GM19372 (cell line): ENCODE measurements at regions not wholly inside any gene's neighbourhood (a gene's known extent, or its start where the extent isn't known, plus 50 kb on each side); places are given as distances from the start of the nearest gene placed in this dataset.
"Not testable (repeated sequence)": the region's sequence is repeated elsewhere in the genome, so short reads cannot be mapped to it uniquely, and the experiment has no call there.

ENCODE experiments used
- ATAC-seq: cut with Tn5 transposase; IDR thresholded peaks from one replicate; pipeline ENCODE4 v1.9.1; 2021; ENCODE audit warnings: mild to moderate bottlenecking, low read depth, moderate library complexity; ENCODE audit not compliant: unreplicated experiment

DNA sequence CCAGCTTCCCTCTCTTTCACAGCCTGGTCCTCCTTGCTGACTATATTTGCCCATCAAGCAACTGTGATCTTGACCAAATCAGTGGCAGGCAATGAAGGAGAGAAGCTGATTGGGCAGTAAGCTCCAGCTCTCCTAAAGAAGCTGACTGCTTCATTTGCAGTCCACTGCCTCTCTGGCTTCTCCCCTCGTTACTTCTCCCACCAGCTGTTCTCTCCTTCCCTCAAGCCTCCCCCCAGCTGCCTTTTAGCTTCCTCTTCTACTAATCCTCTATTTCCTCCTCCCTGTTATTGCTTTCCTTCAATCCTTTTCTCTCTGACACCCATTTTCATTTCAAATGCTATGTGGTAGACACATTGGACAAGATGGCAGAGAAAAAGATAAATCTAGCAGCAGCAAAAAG lies 474.7 kb upstream of the UBE2E2 start:
- ATAC-seq, result no peak

DNA sequence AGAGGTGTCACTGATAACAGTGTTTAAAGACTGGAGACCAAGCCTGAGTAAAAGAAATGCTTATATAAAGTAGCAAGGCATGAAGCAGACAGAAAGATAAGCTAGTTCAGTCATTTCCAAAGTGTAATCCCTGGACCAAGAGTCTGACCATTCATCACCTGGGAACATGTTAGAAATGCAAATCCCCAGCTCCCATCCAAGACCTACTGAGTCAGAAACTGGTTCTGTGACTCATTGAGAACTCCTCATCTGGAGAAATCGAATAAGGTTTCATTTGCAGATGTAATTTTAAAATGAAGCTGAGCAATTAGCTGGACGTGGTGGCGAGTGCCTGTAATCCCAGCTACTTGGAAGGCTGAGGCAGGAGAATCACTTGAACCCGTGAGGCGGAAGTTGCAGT lies 473.9 kb upstream of the UBE2E2 start:
- no peak for ATAC-seq

DNA sequence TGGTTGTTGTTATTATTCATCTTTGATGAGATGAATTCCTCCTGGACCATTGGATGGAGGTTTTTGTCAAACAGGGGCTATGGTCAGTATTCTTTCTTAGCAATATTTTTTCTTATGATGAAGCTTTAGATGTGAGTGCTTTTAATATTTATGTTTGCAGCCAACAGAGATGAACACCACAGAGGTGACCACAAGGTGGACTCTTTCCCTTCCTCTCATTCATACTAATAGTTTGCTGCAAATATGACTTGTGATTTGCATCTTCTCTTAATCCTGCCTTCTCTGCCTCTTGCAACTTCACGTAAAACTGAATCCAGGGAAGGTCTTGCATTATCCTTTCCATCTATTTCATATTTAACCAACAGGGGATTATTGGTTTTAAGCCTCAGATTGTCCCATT lies 473.1 kb upstream of the UBE2E2 start:
- ATAC-seq, result no peak

DNA sequence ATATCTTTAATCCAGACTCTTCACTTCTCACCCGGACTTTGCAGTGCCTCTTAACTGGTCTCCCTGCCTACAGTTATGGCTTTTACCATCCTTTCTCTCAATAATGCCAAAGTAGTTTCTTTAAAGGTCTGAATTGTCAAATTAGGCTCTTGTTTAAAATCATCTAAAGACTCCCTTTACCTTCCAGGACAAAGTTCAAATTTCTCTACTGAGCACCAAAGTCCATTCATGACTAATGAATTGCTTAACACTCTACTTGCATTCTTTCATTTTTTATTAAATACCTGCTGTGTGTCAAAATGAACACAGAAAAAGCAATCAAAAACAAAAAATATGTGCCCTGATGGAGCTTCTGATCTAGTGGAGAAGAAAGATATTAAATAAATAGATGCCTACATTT lies 472.4 kb upstream of the UBE2E2 start:
- no peak for ATAC-seq

DNA sequence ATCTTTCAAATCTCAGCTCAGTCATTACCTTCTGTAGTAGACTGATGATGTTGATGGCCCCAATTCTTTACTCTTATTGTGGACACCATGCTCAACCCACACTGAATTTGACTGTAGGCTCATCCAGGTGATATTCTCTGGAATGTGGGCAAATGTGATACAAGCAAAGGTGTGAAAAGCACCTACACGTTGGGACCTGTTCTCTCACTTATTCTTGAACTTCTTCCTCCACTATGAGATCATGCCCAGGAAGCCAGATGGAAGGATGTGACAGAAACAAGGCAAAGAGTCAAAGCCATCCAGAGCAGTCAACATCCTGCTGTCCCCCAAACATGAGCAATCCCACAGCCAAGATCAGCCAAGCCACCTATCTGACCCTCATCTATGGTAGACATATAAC lies 471.2 kb upstream of the UBE2E2 start:
- no peak for ATAC-seq

DNA sequence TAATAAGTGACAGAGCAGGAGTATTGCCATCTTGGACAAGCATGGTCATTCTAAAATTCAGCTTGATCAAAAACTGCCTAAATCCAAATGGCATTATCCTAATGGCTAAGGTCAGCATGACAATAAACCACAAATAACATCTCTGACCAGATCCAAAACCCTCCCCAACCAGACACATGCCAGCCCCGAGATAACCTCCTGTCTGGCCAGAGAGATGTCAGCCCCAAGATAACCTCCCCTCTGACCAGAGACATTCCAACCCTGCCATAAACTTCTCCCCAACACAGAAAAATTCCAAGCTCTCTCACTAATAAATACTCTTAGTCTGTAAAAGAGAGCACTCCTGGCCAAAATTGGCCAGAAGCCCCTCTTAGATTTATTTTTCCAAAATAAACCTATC lies 470.5 kb upstream of the UBE2E2 start:
- ATAC-seq, result no peak

DNA sequence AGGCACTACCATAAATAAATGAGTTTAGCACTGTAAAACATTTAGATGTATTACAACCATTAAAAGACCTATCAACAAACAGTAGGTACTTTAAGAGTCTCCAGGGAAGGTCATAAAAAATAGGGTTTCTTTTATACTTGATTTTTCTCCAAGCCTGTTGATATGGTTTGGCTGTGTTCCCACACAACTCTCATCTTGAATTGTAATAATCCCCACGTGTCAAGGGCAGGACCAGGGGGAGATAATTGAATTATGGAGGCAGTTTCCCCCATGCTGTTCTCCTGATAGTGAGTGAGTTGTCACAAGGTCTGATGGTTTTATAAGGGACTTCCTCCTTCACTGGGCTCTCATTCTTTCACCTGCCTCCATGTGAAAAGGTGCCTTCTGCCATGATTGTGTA lies 468.9 kb upstream of the UBE2E2 start:
- no peak for ATAC-seq

DNA sequence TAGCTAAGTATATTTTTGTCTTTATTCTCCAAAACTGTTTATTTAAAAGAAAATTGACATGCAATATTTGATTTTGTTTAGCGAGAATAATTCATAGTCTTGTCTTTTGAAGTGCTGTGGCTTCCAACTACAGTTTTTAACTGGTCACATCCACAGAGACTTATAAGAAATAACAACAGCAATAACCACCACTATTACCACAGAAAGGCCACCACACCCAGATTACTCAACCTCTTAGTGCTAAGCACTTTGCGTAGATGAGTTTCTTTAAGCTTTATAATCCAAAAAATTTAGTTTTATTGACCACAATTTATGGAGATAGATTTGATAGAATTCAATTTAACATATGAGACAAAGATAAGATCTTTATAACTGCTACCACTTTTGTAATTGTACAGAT lies 468.4 kb upstream of the UBE2E2 start:
- no peak for ATAC-seq

DNA sequence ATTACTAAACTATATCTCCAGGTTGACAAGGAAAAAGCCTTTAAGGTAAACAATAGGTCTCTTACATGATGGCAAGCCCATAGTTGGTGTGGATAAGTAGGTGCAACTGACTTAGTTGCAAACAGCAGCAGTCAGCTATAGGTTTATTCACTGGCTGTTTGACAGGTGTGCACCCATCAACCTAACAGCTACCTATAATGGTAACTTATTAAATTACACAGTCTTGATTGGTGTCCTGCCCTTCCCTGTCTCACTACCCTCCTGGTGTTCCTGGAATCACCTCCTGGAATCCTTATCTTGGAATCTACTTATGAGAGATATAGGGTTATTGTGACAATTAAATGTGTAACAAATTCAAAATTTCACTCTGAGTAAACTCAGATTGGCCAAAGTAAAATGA lies 467.8 kb upstream of the UBE2E2 start:
- no peak for ATAC-seq

DNA sequence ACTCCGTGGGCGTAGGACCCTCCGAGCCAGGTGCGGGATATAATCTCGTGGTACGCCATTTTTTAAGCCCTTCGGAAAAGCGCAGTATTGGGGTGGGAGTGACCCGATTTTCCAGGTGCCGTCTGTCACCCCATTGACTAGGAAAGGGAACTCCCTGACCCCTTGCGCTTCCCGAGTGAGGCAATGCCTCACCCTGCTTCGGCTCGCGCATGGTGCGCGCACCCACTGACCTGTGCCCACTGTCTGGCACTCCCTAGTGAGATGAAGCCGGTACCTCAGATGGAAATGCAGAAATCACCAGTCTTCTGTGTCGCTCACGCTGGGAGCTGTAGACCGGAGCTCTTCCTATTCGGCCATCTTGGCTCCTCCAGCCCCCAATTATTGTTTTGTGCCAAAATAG lies 459.7 kb upstream of the UBE2E2 start:
- ATAC-seq, result not testable (repeated sequence)

DNA sequence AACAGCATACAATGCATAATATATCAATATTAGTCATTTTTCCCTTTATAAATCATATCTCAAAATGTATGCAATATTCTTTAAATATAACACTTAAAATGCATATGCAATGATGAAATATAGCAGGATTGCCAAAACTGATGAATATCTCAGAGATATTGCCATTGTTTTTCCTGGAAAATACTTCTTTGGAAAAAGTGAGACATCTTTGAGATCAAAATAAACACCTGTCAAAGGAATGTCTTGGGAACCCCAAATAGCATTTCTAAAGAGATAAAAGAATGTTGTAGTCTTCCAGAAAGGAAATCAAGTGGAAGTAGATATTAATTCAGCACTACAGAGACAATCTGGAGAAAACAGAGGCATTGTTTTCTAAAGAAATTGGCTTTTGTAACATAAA lies 457.8 kb upstream of the UBE2E2 start:
- no peak for ATAC-seq

DNA sequence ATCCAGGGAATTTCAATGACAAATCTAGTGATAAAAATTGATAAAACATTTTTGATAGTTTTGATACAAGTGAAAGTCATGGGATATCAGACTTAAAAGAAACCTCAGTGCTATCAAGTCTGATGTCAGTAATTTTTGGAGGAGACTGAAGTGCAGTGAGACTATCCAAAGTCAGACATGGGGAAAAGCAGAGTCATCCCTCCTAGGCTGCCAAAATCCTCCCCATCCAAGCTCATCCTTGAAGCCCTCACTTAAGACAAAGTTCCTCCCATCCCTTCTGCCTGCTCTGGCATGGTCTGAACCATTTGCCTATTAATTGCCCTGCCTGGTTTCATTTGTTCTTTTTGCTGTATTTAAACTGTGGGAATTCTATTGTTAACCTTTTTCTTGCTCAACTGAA lies 456.9 kb upstream of the UBE2E2 start:
- no peak for ATAC-seq

DNA sequence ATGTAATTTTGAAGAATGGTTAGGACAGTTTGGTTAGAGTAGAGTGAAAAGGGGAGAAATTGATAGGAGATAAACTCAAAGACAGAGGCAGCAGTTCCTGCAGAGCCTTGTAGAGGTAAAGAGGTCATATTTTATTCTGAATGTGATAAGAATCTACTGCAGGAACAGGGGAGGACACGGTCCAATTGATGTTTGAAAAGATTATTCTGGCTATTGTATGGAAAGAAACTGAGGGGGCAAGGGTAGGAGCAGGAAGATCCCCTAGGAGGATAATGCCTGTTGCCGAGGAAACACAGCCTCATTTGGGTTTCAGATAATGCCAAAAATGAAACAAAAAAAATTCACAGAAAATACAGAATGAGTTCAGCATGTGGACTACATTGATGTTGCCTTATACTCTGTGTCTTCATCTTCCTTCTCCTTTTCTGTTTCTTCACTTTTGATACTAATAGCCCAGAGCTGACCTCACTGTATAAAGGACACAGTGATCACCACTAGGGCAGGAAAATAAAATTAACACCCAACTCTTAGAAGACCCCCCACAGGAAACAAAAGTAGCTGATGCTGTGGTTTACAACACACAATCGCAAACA lies 454.6 kb upstream of the UBE2E2 start:
- no peak for ATAC-seq

DNA sequence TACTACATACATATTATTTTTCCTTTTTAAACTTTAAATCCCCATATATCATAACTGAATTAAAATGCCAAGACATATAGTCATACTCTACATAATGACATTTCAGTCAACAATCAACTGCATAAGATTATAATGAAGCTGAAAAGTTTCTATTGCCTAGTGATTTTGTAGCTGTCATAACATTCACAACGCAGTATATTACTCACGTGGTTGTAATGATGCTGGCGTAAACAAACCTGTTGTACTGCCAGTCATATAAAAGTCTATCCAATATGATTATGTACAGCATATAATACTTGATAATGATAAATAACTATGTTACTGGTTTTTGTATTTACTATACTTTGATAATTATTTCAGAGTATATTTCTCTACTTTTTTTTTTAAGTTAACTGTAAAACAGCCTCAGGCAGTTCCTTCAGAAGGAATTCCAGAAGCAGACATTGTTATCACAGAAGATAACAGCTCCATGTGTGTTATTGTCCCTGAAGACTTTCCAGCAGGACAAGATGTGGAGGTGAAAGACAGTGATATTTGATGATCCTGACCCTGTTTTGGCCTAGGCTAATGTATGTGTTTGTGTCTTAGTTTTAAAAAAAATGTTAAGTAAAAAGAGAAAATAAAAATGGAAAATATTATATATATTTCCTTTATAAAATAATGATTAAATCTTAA lies 443.4 kb upstream of the UBE2E2 start:
- ATAC-seq, result no peak

DNA sequence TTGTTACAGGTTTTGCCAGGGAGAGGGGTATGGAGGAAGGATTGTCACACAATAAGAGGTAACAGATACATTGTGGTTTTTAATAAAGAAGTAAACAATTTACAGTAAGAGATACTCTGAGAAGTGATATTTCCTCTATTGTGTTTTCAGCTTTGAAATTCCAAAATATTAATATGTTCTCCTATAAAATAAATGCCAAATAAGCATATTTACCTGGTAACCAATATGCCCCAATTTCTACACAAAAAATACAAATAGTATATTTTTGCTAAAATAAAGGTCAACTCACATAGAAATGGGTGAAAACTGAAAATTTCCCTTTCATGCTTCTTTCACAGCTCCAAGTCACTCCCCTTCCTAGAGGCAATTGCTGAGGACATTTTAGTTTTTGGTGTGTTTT lies 437.4 kb upstream of the UBE2E2 start:
- no peak for ATAC-seq

DNA sequence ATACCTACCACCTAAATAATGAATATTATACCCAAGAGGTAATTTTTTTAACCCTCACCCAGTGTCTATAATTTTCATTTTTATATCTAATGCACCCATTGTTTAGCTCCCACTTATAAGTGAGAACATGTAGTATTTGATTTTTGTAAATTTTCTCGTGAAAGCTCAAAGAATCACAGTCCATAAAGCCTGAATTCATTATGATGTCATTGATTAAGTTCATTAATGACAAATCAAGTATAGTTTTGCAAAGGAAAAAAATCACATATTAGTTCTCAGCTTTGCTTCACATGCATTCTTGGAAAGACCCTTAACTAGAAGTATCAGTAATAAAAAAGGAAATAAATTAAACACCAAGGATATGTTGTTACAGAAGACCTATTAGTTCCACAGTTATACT lies 425.3 kb upstream of the UBE2E2 start:
- no peak for ATAC-seq

DNA sequence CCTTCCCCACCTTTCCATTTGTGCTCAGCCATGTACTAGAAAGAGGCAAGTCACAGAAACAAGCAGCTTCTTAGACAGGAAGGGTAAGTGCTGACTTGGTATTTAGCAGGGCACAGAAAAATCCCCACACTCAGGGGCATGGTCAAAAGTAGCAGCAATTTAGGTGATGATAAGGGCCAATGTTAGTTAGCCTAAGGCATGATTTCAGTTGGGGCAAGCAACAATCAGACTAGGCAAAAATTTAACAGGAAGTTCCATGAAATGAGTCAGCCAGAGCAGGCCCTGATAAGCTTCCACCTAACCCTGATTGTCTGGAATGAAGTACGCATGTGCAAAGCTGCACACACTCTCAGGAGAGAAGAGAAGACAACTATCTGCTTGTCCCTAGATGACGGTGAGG lies 423.4 kb upstream of the UBE2E2 start:
- ATAC-seq, result no peak

DNA sequence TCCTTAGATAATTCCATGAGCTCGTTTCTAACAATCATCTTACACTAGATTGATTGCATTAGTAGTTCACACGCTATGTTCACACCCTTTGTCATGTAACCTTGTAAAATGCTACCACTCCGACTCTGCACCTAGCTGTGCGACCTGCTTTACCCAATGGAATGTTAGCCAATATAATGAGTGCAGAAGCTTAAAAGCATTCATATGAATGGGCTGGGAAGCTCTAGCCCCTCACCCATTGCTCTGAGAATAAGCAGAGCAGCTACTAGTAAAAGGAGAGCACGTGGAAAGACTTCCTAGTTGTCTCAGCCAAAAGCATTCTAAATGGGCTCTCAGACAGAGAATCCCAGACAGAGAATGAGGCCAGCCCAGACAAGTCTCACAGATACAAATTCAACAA lies 410.6 kb upstream of the UBE2E2 start:
- no peak for ATAC-seq

DNA sequence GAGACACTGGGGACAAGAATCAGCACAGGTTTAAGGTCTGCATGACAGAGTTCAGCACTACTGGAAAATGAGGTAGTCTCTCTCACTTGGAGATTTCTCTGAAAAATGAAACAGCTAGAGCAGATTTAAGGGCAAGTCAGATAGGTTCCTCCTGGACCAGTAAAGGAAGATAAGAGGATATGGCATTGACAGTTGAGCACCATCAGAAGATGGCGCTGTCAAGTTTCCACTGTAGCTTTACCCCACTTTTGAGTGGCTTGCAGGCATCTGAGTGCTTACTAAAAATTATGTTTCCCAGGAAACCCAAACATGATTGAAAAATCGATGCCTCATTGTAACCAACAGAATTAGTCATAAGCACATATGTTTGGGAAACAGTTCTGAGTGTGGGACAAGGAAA lies 407.2 kb upstream of the UBE2E2 start:
- no peak for ATAC-seq

DNA sequence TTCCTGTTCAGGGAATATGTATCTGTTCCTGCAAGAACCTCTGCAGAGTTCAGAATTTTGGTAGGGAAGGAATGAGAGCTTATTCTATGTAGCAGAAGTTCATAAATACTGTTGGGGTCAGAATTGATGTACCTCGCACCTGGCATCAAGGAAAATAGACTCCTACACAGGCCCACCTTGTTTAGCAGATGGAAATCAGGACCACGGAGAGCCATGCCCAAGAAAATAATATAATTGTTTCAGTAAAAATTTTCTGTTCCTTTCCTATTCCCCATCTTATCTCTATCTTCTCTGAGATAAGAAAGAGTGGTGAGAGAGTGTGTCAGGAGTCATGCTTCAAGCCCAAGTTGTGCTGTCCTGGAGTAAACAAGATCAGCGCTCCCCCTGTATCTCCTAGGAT lies 404.7 kb upstream of the UBE2E2 start:
- no peak for ATAC-seq

DNA sequence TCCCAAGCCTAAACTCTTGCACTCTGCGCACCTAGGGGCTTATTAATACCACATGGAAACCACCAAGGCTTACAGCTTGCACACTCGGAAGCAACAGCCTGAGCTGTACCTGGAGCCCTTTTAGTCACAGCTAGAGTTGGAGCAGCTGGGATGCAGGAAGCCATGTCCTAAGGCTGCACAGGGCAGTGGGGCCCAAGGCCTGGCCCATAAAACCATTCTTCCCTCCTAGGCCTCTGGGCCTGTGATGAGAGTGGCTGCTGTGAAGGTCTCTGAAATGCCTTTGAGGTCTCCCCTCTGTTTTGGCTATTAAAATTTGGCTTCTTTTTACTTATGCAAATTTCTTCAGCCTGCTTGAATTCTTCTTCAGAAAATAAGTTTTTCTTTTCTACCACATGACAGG lies 383.9 kb upstream of the UBE2E2 start:
- no peak for ATAC-seq

DNA sequence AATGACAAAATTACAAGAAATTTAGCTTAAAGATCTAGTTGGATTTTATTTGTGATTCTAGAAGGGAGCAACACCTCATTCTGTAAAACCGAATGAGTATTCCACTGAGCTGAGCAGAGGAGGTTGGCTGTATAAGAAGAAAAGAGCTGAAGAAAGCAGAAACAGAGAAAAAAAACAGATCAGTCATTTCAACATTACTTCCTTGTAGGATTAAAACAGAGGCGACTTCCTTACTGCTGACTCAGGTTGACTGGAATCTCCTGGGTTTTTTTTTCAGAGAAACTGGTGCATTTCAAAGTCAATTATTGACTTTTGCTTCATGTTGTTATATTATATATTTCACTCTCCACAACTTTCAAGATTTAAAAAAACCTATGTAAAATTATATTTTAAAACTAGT lies 368.1 kb upstream of the UBE2E2 start:
- ATAC-seq, result no peak

DNA sequence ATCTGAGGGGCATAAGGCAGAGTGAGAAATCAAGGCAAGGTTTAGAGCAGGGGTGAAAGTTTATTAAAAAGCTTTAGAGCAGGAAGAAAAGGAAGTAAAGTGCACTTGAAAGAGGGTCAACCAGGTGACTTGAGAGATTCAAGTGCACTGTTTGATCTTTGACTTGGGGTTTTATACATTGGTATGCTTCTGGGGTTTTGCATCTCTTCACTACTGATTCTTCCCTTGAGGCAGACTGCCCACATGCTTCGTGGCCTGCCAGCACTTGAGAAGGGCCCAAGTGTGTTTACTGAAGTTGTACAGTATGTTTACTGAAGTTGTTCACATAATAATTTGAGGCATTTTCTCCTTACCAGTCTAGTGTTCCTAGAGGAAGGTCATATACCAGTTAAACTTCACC lies 367.0 kb upstream of the UBE2E2 start:
- ATAC-seq, result no peak
